ACHN (cell line): ENCODE measurements at regions not wholly inside any gene's neighbourhood (a gene's known extent, or its start where the extent isn't known, plus 50 kb on each side); places are given as distances from the start of the nearest gene placed in this dataset.

ENCODE experiments used
- DNase-seq: peaks from one replicate; pipeline ENCODE4 v3.0.0-alpha.2; 2015
- in situ Hi-C: cut with HindIII; loops from 2 replicates; pipeline ENCODE4 v1.10.0; 2017; ENCODE audit warnings: low sequenced_read_pairs, low pct_ligation_motif_present, low pct_unique_long_range_greater_than_20kb

GRCh38 chr9:107630156-107630555, 140.6 kb upstream of the KLF4 start:
- DNase-seq = no peak
- in situ Hi-C loops = no loop called here

- in situ Hi-C loops = no loop called here
Measured at GRCh38 chr9:107628444-107628843, 138.9 kb upstream of the KLF4 start.

DNA sequence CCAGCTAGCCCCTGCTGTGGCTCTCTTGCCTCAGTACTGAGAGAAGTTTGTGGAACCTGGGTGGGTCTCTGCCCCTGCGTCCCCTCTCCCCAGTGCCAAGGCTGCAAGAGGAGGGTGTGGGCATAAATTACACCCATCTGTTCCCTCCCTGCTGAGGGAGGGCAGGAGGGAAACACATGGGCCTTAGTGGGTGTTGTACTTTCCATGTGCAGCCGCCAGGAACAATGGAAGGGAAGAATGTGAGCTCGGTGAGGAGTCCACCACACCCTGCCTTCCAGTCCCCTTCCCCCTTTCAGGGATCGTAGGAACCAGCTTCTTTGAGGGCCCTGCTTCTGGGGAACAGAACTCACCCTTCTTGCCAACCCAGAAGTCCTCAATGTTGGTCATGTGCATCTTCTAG, 138.2 kb upstream of the KLF4 start:
- no peak for DNase-seq
- in situ Hi-C loops = no loop called here

More at GRCh38 chr9:107628444-107628843, 138.9 kb upstream of the KLF4 start:
- DNase-seq = no peak

GRCh38 chr9:107626118-107626517, 136.5 kb upstream of the KLF4 start:
- in situ Hi-C loops = no loop called here
- DNase-seq = no peak

DNA sequence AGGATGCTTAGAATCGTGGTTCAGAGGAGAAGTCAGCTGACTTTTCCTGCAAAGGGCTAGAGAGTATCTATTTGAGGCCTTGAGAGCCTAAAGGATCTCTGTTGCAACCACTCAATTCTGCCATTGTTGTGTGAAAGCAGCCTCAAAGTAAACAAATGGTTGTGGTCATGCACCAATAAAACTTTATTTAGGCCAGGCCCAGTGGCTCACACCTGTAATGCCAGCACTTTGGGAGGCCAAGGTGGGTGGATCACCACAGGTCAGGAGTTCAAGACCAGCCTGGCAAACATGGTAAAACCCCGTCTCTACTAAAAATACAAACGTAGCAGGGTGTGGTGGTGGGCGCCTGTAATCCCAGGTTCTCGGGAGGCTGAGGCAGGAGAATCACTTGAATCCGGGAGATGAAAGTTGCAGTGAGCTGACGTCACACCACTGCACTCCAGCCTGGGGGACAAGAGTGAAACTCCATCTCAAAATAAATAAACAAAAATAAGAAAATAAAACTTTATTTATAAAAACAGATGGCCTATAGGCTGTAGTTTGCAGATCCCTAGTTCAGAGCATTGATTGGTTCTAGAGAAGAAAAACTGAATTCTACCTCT, 135.9 kb upstream of the KLF4 start:
- in situ Hi-C loops = no loop called here
- no peak for DNase-seq

- DNase-seq = no peak
- in situ Hi-C loops = no loop called here
Measured at GRCh38 chr9:107624234-107624948, 134.8 kb upstream of the KLF4 start.

GRCh38 chr9:107621436-107621835, 131.9 kb upstream of the KLF4 start:
- in situ Hi-C loops = no loop called here
- DNase-seq = no peak

GRCh38 chr9:107620801-107621200, 131.2 kb upstream of the KLF4 start:
- in situ Hi-C loops = no loop called here

GRCh38 chr9:107620236-107620635, 130.7 kb upstream of the KLF4 start:
- in situ Hi-C loops = no loop called here
- DNase-seq = no peak

More at GRCh38 chr9:107620801-107621200, 131.2 kb upstream of the KLF4 start:
- no peak for DNase-seq

- no peak for DNase-seq
Measured at GRCh38 chr9:107615321-107615720, 125.8 kb upstream of the KLF4 start.

GRCh38 chr9:107614765-107615164, 125.2 kb upstream of the KLF4 start:
- in situ Hi-C loops = no loop called here
- DNase-seq = no peak

More at GRCh38 chr9:107615321-107615720, 125.8 kb upstream of the KLF4 start:
- in situ Hi-C loops = no loop called here

GRCh38 chr9:107613321-107613720, 123.8 kb upstream of the KLF4 start:
- in situ Hi-C loops = no loop called here
- no peak for DNase-seq

- in situ Hi-C loops = no loop called here
- DNase-seq = no peak
Measured at GRCh38 chr9:107612136-107612535, 122.6 kb upstream of the KLF4 start.

GRCh38 chr9:107609547-107609946, 120.0 kb upstream of the KLF4 start:
- DNase-seq = no peak
- in situ Hi-C loops = no loop called here

DNA sequence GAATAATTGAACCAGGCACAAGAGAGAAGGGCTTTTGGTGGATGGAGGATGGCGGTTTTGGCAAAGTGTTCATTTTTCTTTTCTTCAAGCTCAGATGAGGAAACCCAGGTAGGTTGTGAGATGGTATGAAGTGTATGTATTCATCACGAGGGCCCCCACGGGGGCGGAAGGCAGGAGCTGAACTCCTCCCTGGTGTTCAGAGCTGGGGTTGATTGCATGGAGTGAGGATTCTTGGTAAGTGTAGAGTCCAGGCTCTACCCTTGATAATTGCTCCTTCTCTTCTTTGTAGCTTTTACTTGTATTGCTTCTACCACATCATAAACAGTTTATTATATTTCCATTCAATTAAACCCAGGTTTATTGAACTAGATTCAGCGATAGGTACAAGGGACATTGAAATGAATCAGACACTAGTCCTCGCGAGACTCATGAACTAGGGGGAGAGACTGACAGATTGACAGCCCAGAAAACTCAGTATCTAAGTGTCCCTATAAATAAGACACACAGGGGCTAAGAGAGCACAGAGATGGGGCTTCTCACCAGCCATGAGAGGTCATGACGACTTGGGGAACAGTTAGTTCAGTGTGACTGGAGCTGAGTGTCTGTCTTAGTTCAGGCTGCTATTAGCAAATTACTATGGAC, 116.7 kb upstream of the KLF4 start:
- in situ Hi-C loops = no loop called here

GRCh38 chr9:107605041-107605440, 115.5 kb upstream of the KLF4 start:
- in situ Hi-C loops = no loop called here
- no peak for DNase-seq

More for the DNA sequence above, 116.7 kb upstream of the KLF4 start:
- DNase-seq = no peak

- DNase-seq = no peak
- in situ Hi-C loops = no loop called here
Measured at GRCh38 chr9:107603281-107603680, 113.7 kb upstream of the KLF4 start.

- DNase-seq = no peak
- in situ Hi-C loops = no loop called here
Measured at GRCh38 chr9:107600060-107600573, 110.5 kb upstream of the KLF4 start.

DNA sequence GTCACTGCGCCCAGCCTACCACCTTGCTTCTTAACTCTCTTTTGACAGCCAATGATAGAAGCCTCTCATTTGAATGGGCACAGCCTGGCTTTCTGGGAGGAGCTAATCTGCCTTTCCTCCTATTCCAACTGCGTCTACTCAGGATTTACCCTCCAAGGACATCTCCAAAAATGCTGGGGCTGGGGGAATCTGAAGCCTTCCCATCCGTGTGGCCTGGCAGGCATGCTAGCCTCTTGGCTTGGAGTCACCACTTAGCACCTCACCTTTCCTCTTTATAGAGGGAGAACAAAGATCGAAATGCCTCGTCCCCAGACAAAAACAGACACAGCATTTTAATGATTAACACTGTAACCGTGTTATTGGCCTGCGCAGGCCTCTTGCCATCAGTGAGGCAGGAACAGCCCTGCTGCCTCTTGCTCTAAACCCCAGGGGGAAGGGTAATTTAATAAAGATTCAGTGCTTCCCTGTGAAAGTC, 108.2 kb upstream of the KLF4 start:
- in situ Hi-C loops = no loop called here
- DNase-seq = peak; percentile 25
